Right lobe of liver (tissue), 6 donors: ENCODE measurements at regions not wholly inside any gene's neighbourhood (a gene's known extent, or its start where the extent isn't known, plus 50 kb on each side); places are given as distances from the start of the nearest gene placed in this dataset.

Experiments used
- ATAC-seq, 4 donors: fragments of 200-7000 bp; cut with Tn5 transposase; one replicate each; pipeline ENCODE4 v1.9.1; 2020; ENCODE audit warnings: mild to moderate bottlenecking in 4 of 4, moderate library complexity in 4 of 4
- DNase-seq, 3 donors: peaks; one replicate each; pipeline ENCODE4 v3.0.0-alpha.2; 2020
- H3K27ac ChIP-seq, 3 donors: fragments of 200-600 bp; one replicate each; pipeline ENCODE4 v1.8.0; 2022
- H3K27me3 ChIP-seq, 2 donors: fragments of 200-600 bp; one replicate each; pipeline ENCODE4 v1.8.0; 2022
- H3K36me3 ChIP-seq, 4 donors: fragments of 200-600 bp; sonication (generic) in 1 of 4; one replicate each; pipeline versions ENCODE4 v1.5.1 to v1.8.0; 2017 to 2022; ENCODE audit warnings: control low read depth in 1 of 4
- H3K4me1 ChIP-seq, 4 donors: fragments of 200-600 bp; sonication (generic) in 1 of 4; one replicate each; pipeline versions ENCODE4 v1.5.1 to v1.8.0; 2017 to 2022; ENCODE audit warnings: control low read depth in 1 of 4
- H3K4me3 ChIP-seq, 3 donors: fragments of 200-600 bp; one replicate each; pipeline ENCODE4 v1.8.0; 2022
- H3K9me3 ChIP-seq, 4 donors: fragments of 200-600 bp; sonication (generic) in 1 of 4; one replicate each; pipeline versions ENCODE4 v1.5.1 to v1.8.0; 2017 to 2022; ENCODE audit warnings: control low read depth in 1 of 4
- POLR2A ChIP-seq: fragments of 450-650 bp; IDR thresholded peaks from one replicate; pipeline ENCODE4 v1.6.1; 2017; ENCODE audit warnings: antibody characterized with exemption, mild to moderate bottlenecking
- WGBS: methylation state at CpG from one replicate; pipeline ENCODE4 v1.1.6; 2018; ENCODE audit warnings: low coverage, low lambda C conversion rate; ENCODE audit not compliant: insufficient coverage; ENCODE audit errors: missing lambda C conversion rate; 5-methylcytosine and 5-hydroxymethylcytosine counted together
- intact Hi-C, 2 donors: fragments of 100-400 bp; cut with DNase I; formaldehyde crosslinking; loops; one replicate each; pipeline versions ENCODE4 v1.11.2 to v1.14.1; 2022
- TF ChIP-seq, protein P1 (sequence below), 4 donors: fragments of 200-600 bp in 3 of 4; fragments of 450-650 bp in 1 of 4; IDR thresholded peaks; one replicate each; pipeline versions ENCODE4 v1.5.1 to v1.8.0; 2016 to 2022; ENCODE audit warnings: antibody characterized with exemption in 4 of 4, mild to moderate bottlenecking in 2 of 4
- donor health status: DM: no; HTN: yes; CAD: no.
- donor health status: DM: no; HTN: no; CAD: no.
- donor health status: DM: no; HTN: no; CAD: no.
- donor health status: DM: no; HTN: yes; CAD: no.
- donor health status: DM: no; HTN: yes; CAD: no.

- H3K36me3 ChIP-seq: no peaks in the 10 kb centered on the region
- H3K9me3 ChIP-seq: no peaks in the 10 kb centered on the region
- 31% methylated on average over 3 of the region's 3 CpGs for WGBS
- intact Hi-C loops: no loop called here
- H3K27ac ChIP-seq: no peak overlapping the region
- H3K27me3 ChIP-seq: no peaks in the 10 kb centered on the region
- no peaks in the 10 kb centered on the region for H3K4me1 ChIP-seq
- H3K4me3 ChIP-seq: no peak overlapping the region
- ATAC-seq (no peak), DNase-seq (no peak)
- TF ChIP-seq POLR2A: no peak
These were observed 1103.2 kb downstream of the GATA3 start for GRCh38 chr10:9157656-9158055.

GRCh38 chr10:9158675-9159074 lies 1104.2 kb downstream of the GATA3 start:
- no peaks in the 10 kb centered on the region for H3K36me3 ChIP-seq
- TF ChIP-seq POLR2A: no peak
- TF ChIP-seq, protein P1, sequence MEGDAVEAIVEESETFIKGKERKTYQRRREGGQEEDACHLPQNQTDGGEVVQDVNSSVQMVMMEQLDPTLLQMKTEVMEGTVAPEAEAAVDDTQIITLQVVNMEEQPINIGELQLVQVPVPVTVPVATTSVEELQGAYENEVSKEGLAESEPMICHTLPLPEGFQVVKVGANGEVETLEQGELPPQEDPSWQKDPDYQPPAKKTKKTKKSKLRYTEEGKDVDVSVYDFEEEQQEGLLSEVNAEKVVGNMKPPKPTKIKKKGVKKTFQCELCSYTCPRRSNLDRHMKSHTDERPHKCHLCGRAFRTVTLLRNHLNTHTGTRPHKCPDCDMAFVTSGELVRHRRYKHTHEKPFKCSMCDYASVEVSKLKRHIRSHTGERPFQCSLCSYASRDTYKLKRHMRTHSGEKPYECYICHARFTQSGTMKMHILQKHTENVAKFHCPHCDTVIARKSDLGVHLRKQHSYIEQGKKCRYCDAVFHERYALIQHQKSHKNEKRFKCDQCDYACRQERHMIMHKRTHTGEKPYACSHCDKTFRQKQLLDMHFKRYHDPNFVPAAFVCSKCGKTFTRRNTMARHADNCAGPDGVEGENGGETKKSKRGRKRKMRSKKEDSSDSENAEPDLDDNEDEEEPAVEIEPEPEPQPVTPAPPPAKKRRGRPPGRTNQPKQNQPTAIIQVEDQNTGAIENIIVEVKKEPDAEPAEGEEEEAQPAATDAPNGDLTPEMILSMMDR (IDR thresholded peaks at IDR 0.05): no peak
- H3K9me3 ChIP-seq: no peaks in the 10 kb centered on the region
- no peaks in the 10 kb centered on the region for H3K27me3 ChIP-seq
- H3K27ac ChIP-seq: no peak overlapping the region
- no peaks in the 10 kb centered on the region for H3K4me1 ChIP-seq
- ATAC-seq: no peak
- no peak overlapping the region for H3K4me3 ChIP-seq
- DNase-seq: no peak
- intact Hi-C loops: no loop called here
- WGBS: 48% methylated on average over 3 of the region's 3 CpGs

DNA sequence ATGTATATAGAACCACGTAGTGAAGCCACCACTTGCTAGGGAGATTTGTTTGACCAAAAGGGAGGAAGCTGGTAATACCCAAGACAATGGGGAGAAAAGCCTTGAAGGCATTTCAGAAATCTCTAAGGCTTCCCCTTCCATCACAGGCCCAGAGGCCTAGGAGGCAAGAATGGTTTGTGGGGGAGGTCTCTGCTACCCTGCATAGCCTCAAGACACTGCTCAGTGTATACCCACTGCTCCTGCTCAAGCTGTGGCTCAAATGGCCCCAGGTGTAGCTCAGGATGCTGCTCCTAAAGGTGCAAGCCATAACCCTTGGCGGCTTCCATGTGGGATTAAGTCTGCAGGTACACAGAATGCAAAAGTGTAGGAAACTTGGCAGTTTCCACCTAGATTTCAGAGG lies 1105.8 kb downstream of the GATA3 start:
- Histone ChIP-seq H3K4me1 (no peaks in the 10 kb centered on the region), H3K27me3 (no peaks in the 10 kb centered on the region), H3K9me3 (no peaks in the 10 kb centered on the region), H3K27ac (no peak overlapping the region), H3K36me3 (no peaks in the 10 kb centered on the region), H3K4me3 (no peak overlapping the region)
- intact Hi-C loops: no loop called here
- no peak for TF ChIP-seq POLR2A
- 54% methylated on average over 1 of the region's 2 CpGs for WGBS
- DNase-seq (no peak), ATAC-seq (no peak)

GRCh38 chr10:9163699-9164098 lies 1109.2 kb downstream of the GATA3 start:
- TF ChIP-seq, protein P1 (IDR thresholded peaks at IDR 0.05): no peak
- H3K36me3 ChIP-seq: no peaks in the 10 kb centered on the region
- DNase-seq: no peak
- ATAC-seq: no peak
- intact Hi-C loops: no loop called here
- no peaks in the 10 kb centered on the region for H3K4me1 ChIP-seq
- H3K4me3 ChIP-seq: no peak overlapping the region
- no peaks in the 10 kb centered on the region for H3K27me3 ChIP-seq
- no peak overlapping the region for H3K27ac ChIP-seq
- WGBS: 61% methylated on average over 2 of the region's 2 CpGs
- H3K9me3 ChIP-seq: no peaks in the 10 kb centered on the region

- H3K27me3 ChIP-seq: no peaks in the 10 kb centered on the region
- WGBS: 30% methylated on average over 4 of the region's 4 CpGs
- no peaks in the 10 kb centered on the region for H3K9me3 ChIP-seq
- ATAC-seq: no peak
- DNase-seq: no peak
- intact Hi-C loops: no loop called here
- H3K4me1 ChIP-seq: no peaks in the 10 kb centered on the region
- no peak overlapping the region for H3K4me3 ChIP-seq
- TF ChIP-seq POLR2A: no peak
- TF ChIP-seq, protein P1 (IDR thresholded peaks at IDR 0.05): no peak
- no peak overlapping the region for H3K27ac ChIP-seq
- no peaks in the 10 kb centered on the region for H3K36me3 ChIP-seq
These were observed 1112.3 kb downstream of the GATA3 start for GRCh38 chr10:9166770-9167169.

- Histone ChIP-seq H3K36me3 (no peaks in the 10 kb centered on the region), H3K4me3 (no peak overlapping the region), H3K4me1 (no peaks in the 10 kb centered on the region), H3K27me3 (no peaks in the 10 kb centered on the region), H3K9me3 (no peaks in the 10 kb centered on the region), H3K27ac (no peak overlapping the region)
- TF ChIP-seq POLR2A: no peak
- TF ChIP-seq, protein P1 (IDR thresholded peaks at IDR 0.05): no peak
- intact Hi-C loops: no loop called here
- no peak for DNase-seq
- WGBS: 77% methylated on average over 1 of the region's 1 CpG
- no peak for ATAC-seq
These were observed 1117.8 kb downstream of the GATA3 start for GRCh38 chr10:9172276-9172675.
